ENCODE measurements at regions not wholly inside any gene's neighbourhood (a gene's known extent, or its start where the extent isn't known, plus 50 kb on each side); places are given as distances from the start of the nearest gene placed in this dataset.

DNA sequence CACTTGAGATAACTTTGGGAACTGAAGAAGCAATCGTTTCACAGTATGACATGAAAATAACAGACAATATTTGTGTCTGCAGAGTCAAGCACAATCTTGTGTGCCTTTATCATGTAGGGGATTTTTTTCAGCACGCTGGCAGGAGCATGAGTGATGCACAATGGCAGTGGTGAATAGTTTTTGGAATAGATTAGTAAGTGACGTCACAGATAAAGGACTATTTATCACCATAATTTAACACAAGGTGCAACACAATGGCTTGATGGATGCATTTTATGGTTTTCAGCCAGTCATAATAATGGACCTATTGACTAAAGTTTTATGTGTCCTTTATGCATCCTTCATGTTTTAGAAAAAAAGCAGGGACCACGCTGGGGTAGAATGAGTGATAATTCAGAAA lies 559.8 kb upstream of the FANCL start:
- H3K27me3 ChIP-seq (ENCODE audit: insufficient read depth, low read length): no peaks in the 10 kb centered on the region
- no peaks in the 10 kb centered on the region for H3K79me2 ChIP-seq (ENCODE audit: insufficient read depth, low read length)
- TF ChIP-seq, protein P1, sequence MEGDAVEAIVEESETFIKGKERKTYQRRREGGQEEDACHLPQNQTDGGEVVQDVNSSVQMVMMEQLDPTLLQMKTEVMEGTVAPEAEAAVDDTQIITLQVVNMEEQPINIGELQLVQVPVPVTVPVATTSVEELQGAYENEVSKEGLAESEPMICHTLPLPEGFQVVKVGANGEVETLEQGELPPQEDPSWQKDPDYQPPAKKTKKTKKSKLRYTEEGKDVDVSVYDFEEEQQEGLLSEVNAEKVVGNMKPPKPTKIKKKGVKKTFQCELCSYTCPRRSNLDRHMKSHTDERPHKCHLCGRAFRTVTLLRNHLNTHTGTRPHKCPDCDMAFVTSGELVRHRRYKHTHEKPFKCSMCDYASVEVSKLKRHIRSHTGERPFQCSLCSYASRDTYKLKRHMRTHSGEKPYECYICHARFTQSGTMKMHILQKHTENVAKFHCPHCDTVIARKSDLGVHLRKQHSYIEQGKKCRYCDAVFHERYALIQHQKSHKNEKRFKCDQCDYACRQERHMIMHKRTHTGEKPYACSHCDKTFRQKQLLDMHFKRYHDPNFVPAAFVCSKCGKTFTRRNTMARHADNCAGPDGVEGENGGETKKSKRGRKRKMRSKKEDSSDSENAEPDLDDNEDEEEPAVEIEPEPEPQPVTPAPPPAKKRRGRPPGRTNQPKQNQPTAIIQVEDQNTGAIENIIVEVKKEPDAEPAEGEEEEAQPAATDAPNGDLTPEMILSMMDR (IDR thresholded peaks at IDR 0.05; ENCODE audit: extremely low read depth, low read depth, low read length): no peak
- H2AFZ ChIP-seq (ENCODE audit: low read length): no peak overlapping the region
- H3K4me2 ChIP-seq (ENCODE audit: insufficient read depth, low read length): no peak overlapping the region
- no peaks in the 10 kb centered on the region for H3K4me1 ChIP-seq (ENCODE audit: insufficient read depth, low read length)
- H3K9me3 ChIP-seq (ENCODE audit: low read depth, low read length): no peaks in the 10 kb centered on the region
- H4K20me1 ChIP-seq (ENCODE audit: insufficient read depth, low read length): no peaks in the 10 kb centered on the region
- H3K4me3 ChIP-seq (ENCODE audit: insufficient read depth, low read length): no peak overlapping the region
- no peak for DNase-seq (ENCODE audit: insufficient read length, low spot score, missing footprints)
- H3K27ac ChIP-seq (ENCODE audit: low read depth, low read length): no peak overlapping the region
- no peaks in the 10 kb centered on the region for H3K36me3 ChIP-seq (ENCODE audit: insufficient read depth, low read length)

DNA sequence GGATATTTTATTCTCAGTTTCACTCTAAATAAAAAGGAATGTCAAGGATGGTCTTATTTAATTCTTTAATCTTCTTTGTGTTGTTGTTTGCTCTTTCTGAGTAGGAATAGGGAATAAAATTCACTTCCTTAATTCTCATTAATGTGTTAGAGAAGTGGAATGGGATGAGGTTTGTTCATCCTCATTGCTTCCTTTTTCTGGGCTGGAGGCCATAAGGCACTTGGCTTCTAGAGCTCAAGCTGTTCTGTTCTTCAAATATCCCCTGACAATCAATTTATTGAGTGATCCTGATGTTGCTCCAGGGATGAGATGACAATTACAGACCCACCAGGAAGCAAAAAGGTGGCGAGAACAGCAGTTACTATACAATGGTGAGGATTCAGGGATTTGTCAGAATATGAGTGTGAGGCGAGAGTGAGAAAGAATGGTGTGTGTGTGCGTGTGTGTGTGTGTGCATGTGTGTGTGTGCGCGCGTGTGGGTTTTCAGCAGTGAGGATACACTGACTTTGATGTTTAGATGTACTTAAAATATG lies 557.6 kb upstream of the FANCL start:
- Histone ChIP-seq H3K27me3 (ENCODE audit: insufficient read depth, low read length) (no peaks in the 10 kb centered on the region), H3K79me2 (ENCODE audit: insufficient read depth, low read length) (no peaks in the 10 kb centered on the region), H3K4me2 (ENCODE audit: insufficient read depth, low read length) (no peak overlapping the region), H3K27ac (ENCODE audit: low read depth, low read length) (no peak overlapping the region), H3K9me3 (ENCODE audit: low read depth, low read length) (no peaks in the 10 kb centered on the region), H3K4me1 (ENCODE audit: insufficient read depth, low read length) (no peaks in the 10 kb centered on the region), H4K20me1 (ENCODE audit: insufficient read depth, low read length) (no peaks in the 10 kb centered on the region), H2AFZ (ENCODE audit: low read length) (no peak overlapping the region), H3K36me3 (ENCODE audit: insufficient read depth, low read length) (no peaks in the 10 kb centered on the region), H3K4me3 (ENCODE audit: insufficient read depth, low read length) (no peak overlapping the region)
- DNase-seq (ENCODE audit: insufficient read length, low spot score, missing footprints): no peak
- TF ChIP-seq, protein P1 (IDR thresholded peaks at IDR 0.05; ENCODE audit: extremely low read depth, low read depth, low read length): no peak

DNA sequence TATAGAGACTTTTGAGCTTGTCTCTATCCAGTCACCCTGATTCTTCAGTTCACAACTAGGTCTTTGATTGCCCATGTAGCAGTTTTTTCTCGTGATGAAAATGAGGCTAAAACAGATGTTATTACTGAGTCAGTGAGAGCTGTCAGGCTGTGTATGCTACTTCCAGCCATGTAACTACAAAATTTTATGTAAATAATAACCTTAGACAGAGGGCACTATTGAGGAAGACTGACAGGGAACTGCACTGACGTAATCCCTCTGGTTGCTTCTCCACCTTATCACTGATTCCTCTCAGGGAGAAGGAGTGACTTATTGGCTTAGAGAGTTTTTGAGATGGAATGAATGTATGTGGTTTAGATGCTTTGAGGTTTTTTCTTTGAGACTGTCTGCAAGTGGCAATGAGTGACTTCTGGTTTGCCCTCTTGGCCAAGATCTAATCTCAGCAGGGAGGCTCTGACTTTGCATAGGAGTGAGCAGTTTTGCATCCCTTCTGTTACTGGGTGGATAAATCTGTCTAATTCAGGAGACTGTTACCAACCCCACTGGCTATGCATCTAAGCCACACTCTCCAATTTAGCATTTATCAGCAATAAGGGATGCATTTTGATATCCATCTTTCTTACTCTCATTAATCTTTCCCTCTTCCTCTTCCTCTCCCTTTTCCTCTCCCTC lies 555.2 kb upstream of the FANCL start:
- Histone ChIP-seq H4K20me1 (ENCODE audit: insufficient read depth, low read length) (no peaks in the 10 kb centered on the region), H3K9me3 (ENCODE audit: low read depth, low read length) (no peaks in the 10 kb centered on the region), H3K4me3 (ENCODE audit: insufficient read depth, low read length) (no peak overlapping the region), H3K4me2 (ENCODE audit: insufficient read depth, low read length) (no peak overlapping the region), H3K79me2 (ENCODE audit: insufficient read depth, low read length) (no peaks in the 10 kb centered on the region), H3K27me3 (ENCODE audit: insufficient read depth, low read length) (no peaks in the 10 kb centered on the region), H3K4me1 (ENCODE audit: insufficient read depth, low read length) (no peaks in the 10 kb centered on the region), H3K36me3 (ENCODE audit: insufficient read depth, low read length) (no peaks in the 10 kb centered on the region), H3K27ac (ENCODE audit: low read depth, low read length) (no peak overlapping the region), H2AFZ (ENCODE audit: low read length) (no peak overlapping the region)
- TF ChIP-seq, protein P1 (IDR thresholded peaks at IDR 0.05; ENCODE audit: extremely low read depth, low read depth, low read length): no peak
- no peak for DNase-seq (ENCODE audit: insufficient read length, low spot score, missing footprints)

DNA sequence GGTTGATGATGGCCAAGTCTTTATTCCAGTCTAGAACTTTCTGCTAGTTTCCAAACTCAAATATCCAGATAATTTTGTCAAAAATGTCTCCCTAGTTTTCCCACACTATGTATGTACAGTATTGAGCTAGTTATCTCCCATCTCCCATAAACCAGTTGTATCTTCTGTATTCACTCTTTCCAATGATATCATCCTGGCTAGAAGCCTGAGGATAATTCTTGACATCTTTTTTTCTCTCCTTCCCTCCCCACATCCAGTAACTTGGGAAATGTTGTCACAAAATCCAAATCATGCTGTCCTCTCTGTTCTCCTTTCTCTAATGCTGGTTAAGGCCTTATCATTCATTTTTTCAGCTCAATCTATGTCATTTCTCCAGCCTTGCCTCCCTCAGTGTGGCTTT lies 553.8 kb upstream of the FANCL start:
- no peak overlapping the region for H2AFZ ChIP-seq (ENCODE audit: low read length)
- H3K27ac ChIP-seq (ENCODE audit: low read depth, low read length): no peak overlapping the region
- H3K9me3 ChIP-seq (ENCODE audit: low read depth, low read length): no peaks in the 10 kb centered on the region
- no peak overlapping the region for H3K4me3 ChIP-seq (ENCODE audit: insufficient read depth, low read length)
- no peaks in the 10 kb centered on the region for H3K4me1 ChIP-seq (ENCODE audit: insufficient read depth, low read length)
- H4K20me1 ChIP-seq (ENCODE audit: insufficient read depth, low read length): no peaks in the 10 kb centered on the region
- no peaks in the 10 kb centered on the region for H3K27me3 ChIP-seq (ENCODE audit: insufficient read depth, low read length)
- TF ChIP-seq, protein P1 (IDR thresholded peaks at IDR 0.05; ENCODE audit: extremely low read depth, low read depth, low read length): no peak
- no peak for DNase-seq (ENCODE audit: insufficient read length, low spot score, missing footprints)
- H3K4me2 ChIP-seq (ENCODE audit: insufficient read depth, low read length): no peak overlapping the region
- no peaks in the 10 kb centered on the region for H3K36me3 ChIP-seq (ENCODE audit: insufficient read depth, low read length)
- H3K79me2 ChIP-seq (ENCODE audit: insufficient read depth, low read length): no peaks in the 10 kb centered on the region

All from osteoblast (primary cell).